Sigmoid colon (tissue), 6 donors: ENCODE measurements at regions not wholly inside any gene's neighbourhood (a gene's known extent, or its start where the extent isn't known, plus 50 kb on each side); places are given as distances from the start of the nearest gene placed in this dataset.

Experiments
- DNase-seq: peaks from one replicate; pipeline ENCODE4 v3.0.0-alpha.2; 2019
- H3K27ac ChIP-seq, 4 donors: fragments of 200-600 bp; sonication (generic); one replicate each; pipeline ENCODE4 v1.5.1; 2016 to 2019; ENCODE audit warnings: mild to moderate bottlenecking in 1 of 4
- H3K27me3 ChIP-seq, 3 donors: fragments of 200-600 bp; sonication (generic); one replicate each; pipeline ENCODE4 v1.5.1; 2019; ENCODE audit warnings: mild to moderate bottlenecking in 1 of 3
- H3K36me3 ChIP-seq, 4 donors: fragments of 200-600 bp; sonication (generic); one replicate each; pipeline ENCODE4 v1.5.1; 2016 to 2019
- H3K4me1 ChIP-seq, 4 donors: fragments of 200-600 bp; sonication (generic); one replicate each; pipeline ENCODE4 v1.5.1; 2017 to 2019
- H3K4me3 ChIP-seq, 4 donors: fragments of 200-600 bp; sonication (generic); one replicate each; pipeline ENCODE4 v1.5.1; 2017 to 2019; ENCODE audit warnings: mild to moderate bottlenecking in 2 of 4, moderate library complexity in 1 of 4
- H3K9me3 ChIP-seq, 4 donors: fragments of 200-600 bp in 3 of 4; sonication (generic) in 3 of 4; one replicate each; pipeline versions ENCODE4 v1.5.1 to v1.6.1; 2013 to 2019
- CTCF ChIP-seq, 4 experiments: fragments of 450-650 bp in 3 of 4; fragments of 200-600 bp in 1 of 4; IDR thresholded peaks; one replicate each; pipeline ENCODE4 v1.5.1; 2016 to 2019; ENCODE audit warnings: antibody characterized with exemption in 4 of 4, mild to moderate bottlenecking in 3 of 4, moderate library complexity in 2 of 4
- EP300 ChIP-seq, 4 donors: sonication (generic); formaldehyde crosslinking; IDR thresholded peaks; one replicate each; pipeline ENCODE4 v1.6.1; 2017; ENCODE audit warnings: antibody characterized with exemption in 4 of 4
- POLR2A ChIP-seq, 2 donors: fragments of 450-650 bp; IDR thresholded peaks; one replicate each; pipeline ENCODE4 v1.6.1; 2016; ENCODE audit warnings: antibody characterized with exemption in 2 of 2, mild to moderate bottlenecking in 2 of 2, moderate library complexity in 2 of 2
- POLR2AphosphoS5 ChIP-seq, 4 donors: sonication (generic); formaldehyde crosslinking; IDR thresholded peaks; one replicate each; pipeline ENCODE4 v1.6.1; 2017; ENCODE audit warnings: antibody characterized with exemption in 4 of 4
- WGBS, 2 donors: extraction: QIAGEN DNeasy Blood & Tissue Kit; methylation state at CpG; one replicate each; pipeline ENCODE4 v1.1.7; 2013; 5-methylcytosine and 5-hydroxymethylcytosine counted together
- intact Hi-C: fragments of 100-400 bp; cut with DNase I; formaldehyde crosslinking; loops from one replicate; pipeline ENCODE4 v1.15.1; 2023
- donor health status: healthy with polysubstance abuse.
- donor health status: healthy.

GRCh38 chr5:18378066-18378465 is 743.8 kb downstream of the TAF11L14 start:
- WGBS, 2 donors = 77 to 83% methylated on average over 2 of the region's 2 CpGs
- intact Hi-C loops = no loop called here

GRCh38 chr5:18379189-18379588 is 744.9 kb downstream of the TAF11L14 start:
- Histone ChIP-seq H3K4me1 (no peaks in the 10 kb centered on the region), H3K27ac (no peak overlapping the region)

More at GRCh38 chr5:18378066-18378465, 743.8 kb downstream of the TAF11L14 start:
- Histone ChIP-seq H3K27ac (no peak overlapping the region), H3K4me3 (no peak overlapping the region), H3K4me1 (no peaks in the 10 kb centered on the region), H3K9me3 (no peaks in the 10 kb centered on the region), H3K36me3 (no peaks in the 10 kb centered on the region), H3K27me3 (no peaks in the 10 kb centered on the region)
- DNase-seq = no peak
- TF ChIP-seq CTCF (IDR thresholded peaks at IDR 0.05) (no peak), EP300 (IDR thresholded peaks at IDR 0.05) (no peak), POLR2A (IDR thresholded peaks at IDR 0.05) (no peak), POLR2AphosphoS5 (IDR thresholded peaks at IDR 0.05) (no peak)

GRCh38 chr5:18380729-18381362 is 746.6 kb downstream of the TAF11L14 start:
- WGBS, 2 donors = 17 to 58% methylated on average over 2 of the region's 2 CpGs
- TF ChIP-seq POLR2A (IDR thresholded peaks at IDR 0.05) (no peak), POLR2AphosphoS5 (IDR thresholded peaks at IDR 0.05) (no peak), CTCF (IDR thresholded peaks at IDR 0.05) (no peak), EP300 (IDR thresholded peaks at IDR 0.05) (no peak)
- Histone ChIP-seq H3K9me3 (no peaks in the 10 kb centered on the region), H3K4me3 (no peak overlapping the region), H3K27me3 (no peaks in the 10 kb centered on the region), H3K4me1 (no peaks in the 10 kb centered on the region), H3K27ac (no peak overlapping the region), H3K36me3 (no peaks in the 10 kb centered on the region)
- DNase-seq = no peak
- intact Hi-C loops = no loop called here

More at GRCh38 chr5:18379189-18379588, 744.9 kb downstream of the TAF11L14 start:
- H3K4me3 ChIP-seq = no peak overlapping the region
- no peaks in the 10 kb centered on the region for H3K36me3 ChIP-seq
- H3K27me3 ChIP-seq = no peaks in the 10 kb centered on the region
- DNase-seq = no peak
- 44 to 78% methylated on average over 1 of the region's 1 CpG for WGBS, 2 donors
- intact Hi-C loops = no loop called here
- no peaks in the 10 kb centered on the region for H3K9me3 ChIP-seq
- no peak for TF ChIP-seq EP300 (IDR thresholded peaks at IDR 0.05)
- no peak for TF ChIP-seq CTCF (IDR thresholded peaks at IDR 0.05)
- TF ChIP-seq POLR2AphosphoS5 (IDR thresholded peaks at IDR 0.05) = no peak
- TF ChIP-seq POLR2A (IDR thresholded peaks at IDR 0.05) = no peak

- Histone ChIP-seq H3K27me3 (no peaks in the 10 kb centered on the region), H3K4me3 (no peak overlapping the region), H3K27ac (no peak overlapping the region), H3K9me3 (no peaks in the 10 kb centered on the region), H3K36me3 (no peaks in the 10 kb centered on the region), H3K4me1 (no peaks in the 10 kb centered on the region)
- intact Hi-C loops = no loop called here
- no peak for DNase-seq
- TF ChIP-seq POLR2A (IDR thresholded peaks at IDR 0.05) = no peak
- peak in 3 of 4 experiments; percentile 7 to 48 (median 34) for TF ChIP-seq CTCF (IDR thresholded peaks at IDR 0.05)
- no peak for TF ChIP-seq POLR2AphosphoS5 (IDR thresholded peaks at IDR 0.05)
- no peak for TF ChIP-seq EP300 (IDR thresholded peaks at IDR 0.05)
- 47 to 55% methylated on average over 17 of the region's 17 CpGs for WGBS, 2 donors
Observed at GRCh38 chr5:18393565-18394442, 759.5 kb downstream of the TAF11L14 start.
